ENCODE measurements at regions not wholly inside any gene's neighbourhood (a gene's known extent, or its start where the extent isn't known, plus 50 kb on each side); places are given as distances from the start of the nearest gene placed in this dataset.

- no peak for DNase-seq (ENCODE audit: low read depth in 2 of 2)
Measured at GRCh38 chr11:11039208-11039965, 181.5 kb upstream of the ZBED5 start.

GRCh38 chr11:11038782-11039181 lies 180.9 kb upstream of the ZBED5 start:
- no peak for DNase-seq (ENCODE audit: low read depth in 2 of 2)

- no peak for DNase-seq (ENCODE audit: low read depth in 2 of 2)
Measured at GRCh38 chr11:11038352-11038751, 180.5 kb upstream of the ZBED5 start.

DNA sequence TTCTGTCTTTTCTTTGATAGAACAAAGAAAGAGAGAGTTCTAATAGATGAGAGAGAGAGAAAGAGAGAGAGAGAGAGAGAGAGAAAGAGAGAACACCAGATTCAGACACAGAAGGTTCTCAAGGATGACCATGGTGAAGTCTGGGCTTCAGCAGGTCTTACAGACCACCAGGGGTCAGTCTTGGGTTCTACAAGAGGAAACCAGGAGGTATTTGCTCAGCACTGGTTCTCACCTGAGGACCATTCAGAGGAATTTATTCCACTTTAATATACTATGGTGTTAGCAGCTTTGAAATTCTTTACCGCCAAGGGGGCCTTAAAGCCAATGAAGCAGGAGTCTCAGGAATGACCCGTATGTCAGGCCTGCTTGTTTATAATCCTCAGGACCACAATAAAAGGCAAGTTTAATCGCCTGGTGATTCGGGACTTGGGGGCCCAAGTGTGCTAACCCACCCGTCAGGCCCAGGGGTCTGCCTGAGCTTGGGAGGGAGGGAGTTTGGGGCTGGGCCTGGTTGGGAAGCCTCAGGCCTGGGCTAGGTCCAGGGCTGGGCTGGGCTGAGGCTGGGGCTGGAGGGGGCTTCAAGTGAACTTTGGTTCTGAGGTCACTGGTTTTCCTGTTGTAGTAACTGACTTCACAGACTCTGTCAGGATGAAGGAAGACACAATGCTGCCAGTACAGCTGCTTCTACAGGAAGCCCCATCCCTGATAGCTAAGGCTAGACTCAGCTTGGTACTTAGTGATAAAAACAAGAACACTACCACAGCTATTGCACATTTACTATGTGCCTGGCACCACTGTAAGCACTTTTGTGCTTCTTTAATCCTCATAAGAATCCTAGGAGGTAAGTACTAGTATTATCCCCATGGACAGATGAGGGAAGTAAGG lies 179.2 kb upstream of the ZBED5 start:
- DNase-seq (ENCODE audit: low read depth in 2 of 2), result no peak

- no peak for DNase-seq (ENCODE audit: low read depth in 2 of 2)
Measured at GRCh38 chr11:11036185-11036847, 178.5 kb upstream of the ZBED5 start.

DNA sequence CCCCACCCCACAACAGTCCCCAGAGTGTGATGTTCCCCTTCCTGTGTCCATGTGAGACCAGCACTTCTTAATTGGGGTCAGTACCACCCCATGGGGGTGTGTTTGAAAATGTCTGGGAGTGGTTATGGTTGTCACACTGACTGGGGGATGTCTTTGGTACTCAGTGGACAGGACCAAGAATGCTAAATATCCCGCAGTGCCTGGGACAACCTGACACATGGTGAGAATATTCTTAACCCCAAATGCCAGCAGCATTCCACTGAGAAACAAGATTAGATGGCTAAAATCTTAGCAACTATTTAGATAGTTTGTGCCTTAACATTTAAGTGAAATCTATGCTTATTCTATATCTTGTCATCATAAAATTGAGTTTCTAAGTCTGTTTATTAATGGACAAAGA lies 177.5 kb upstream of the ZBED5 start:
- no peak for DNase-seq (ENCODE audit: low read depth in 2 of 2)

DNA sequence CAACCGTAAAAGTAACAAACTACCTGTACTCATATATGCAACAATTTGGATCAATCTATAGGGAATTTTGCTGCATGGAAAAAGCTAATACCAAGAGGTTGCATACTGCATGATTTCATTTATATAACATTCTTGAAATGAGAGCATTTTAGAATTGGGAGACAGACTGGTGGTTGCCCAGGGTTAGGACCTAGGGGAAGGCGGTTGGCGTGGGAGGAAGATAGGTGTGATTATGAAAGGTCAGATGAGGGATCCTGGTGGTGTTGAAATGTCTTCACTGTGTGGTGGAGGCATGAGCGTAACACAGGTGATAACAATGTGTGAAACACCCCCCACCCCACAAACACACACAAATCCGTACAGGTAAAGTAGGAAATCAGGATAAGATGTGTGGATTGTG lies 176.6 kb upstream of the ZBED5 start:
- no peak for DNase-seq (ENCODE audit: low read depth in 2 of 2)

DNA sequence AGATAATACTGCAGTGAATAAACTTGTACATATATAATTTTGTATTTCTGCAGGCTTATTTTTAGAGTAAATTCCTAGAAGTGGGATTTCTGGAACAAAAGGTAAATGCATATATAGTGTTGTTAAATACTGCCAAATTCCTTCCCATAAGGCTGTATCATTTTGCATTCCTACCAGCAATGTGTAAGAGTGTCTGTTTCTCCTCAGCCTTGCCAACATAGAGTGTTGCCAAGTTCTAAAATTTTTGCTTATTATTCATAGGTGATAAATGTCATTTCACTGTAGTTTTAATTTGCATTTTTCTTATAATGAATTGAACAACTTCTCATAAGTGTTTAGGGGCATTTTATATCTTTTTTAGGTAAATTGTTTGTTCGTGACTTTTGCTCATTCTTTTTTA lies 174.2 kb upstream of the ZBED5 start:
- no peak for DNase-seq (ENCODE audit: low read depth in 2 of 2)

DNA sequence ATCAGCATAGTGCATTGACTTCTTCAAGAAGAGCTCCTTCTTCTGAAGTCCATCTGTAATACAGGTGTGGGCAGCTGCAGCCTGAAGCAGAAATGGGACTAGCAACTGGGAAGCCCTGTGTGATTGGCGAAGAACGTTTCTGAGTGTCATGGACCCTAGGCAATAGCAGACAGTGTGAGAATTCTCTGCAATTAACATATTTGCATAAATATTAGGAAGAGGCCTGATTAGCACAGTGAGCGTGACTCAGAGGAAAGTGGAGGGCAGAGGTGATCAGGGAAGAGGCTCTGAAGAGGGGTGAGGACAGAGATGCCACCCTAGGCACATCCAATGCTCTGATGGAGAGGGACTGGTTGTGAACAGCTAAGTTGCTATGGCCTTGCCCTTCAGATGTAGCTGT lies 171.2 kb upstream of the ZBED5 start:
- no peak for DNase-seq (ENCODE audit: low read depth in 2 of 2)

DNA sequence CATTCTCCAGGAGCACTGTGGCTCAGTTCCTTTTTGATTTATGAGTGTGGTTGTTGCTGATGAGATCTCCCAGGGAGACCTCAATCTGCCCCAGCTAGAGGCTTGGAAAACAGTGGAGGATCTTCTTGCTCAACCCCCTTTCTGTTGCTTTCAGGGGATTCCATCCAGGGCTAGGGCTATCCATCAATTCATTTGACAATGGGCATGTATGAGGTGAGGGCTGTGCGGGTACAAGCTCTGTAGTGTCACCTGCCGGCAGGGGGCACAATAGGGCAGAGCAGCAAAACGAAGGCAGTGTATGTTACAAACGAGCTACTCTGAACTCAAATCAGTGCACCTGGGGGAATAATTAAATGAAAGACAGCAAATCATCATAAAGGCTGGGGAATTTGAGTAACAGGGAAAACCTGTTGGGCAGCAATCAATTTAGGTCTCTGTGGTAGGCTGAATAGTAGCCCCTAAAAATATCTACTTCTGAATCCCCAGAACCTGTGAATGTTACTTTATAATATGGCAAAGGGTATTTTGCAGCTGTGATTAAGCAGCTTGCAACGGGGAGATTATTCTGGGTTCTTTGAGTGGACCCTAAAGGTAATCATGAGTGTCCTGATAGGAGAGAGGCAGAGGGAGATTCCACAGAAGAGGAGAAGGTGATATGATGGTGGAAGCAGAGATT lies 170.3 kb upstream of the ZBED5 start:
- peak; percentile 26 to 58 for DNase-seq (ENCODE audit: low read depth in 2 of 2)

DNA sequence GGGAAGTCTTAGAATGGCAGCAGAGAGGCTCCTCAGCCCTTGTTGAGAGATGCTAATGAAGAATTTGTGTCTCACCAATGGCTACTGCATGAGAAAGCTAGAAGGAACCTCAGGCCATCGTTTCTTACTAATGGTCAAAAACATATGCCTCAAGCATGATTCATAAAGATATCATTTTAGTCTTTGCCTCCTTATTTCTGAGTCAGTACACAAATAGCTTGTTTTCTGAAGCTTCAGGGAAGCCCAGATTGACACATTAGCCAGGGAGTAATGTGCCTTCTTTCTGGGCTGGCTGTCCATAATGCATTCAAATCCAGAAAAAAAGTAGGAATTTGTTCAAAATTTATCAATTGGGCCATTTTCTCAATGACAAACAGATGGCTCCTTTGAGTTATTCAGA lies 169.4 kb upstream of the ZBED5 start:
- DNase-seq (ENCODE audit: low read depth in 2 of 2), result no peak

- no peak for DNase-seq (ENCODE audit: low read depth in 2 of 2)
Measured at GRCh38 chr11:11025087-11025486, 167.2 kb upstream of the ZBED5 start.

GRCh38 chr11:11022125-11022730 lies 164.4 kb upstream of the ZBED5 start:
- DNase-seq (ENCODE audit: low read depth in 2 of 2), result no peak

DNA sequence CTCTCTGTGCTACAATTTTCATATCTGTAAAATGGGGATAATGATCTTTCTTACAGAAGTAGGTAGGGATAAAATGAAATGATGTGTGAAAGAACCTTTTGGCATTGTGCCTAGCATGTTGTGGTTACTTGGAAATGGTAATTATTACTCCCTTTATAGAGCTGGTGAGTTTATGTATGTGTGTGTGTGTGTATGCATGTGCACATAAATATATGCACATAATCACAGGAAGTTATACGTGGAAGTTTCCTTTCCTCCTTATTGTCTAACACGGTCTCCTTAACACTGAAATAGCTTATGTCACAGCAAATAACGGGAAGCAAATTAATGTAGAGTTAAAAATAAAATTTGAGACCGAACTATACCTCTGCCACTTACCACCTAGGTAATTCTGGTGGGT lies 163.7 kb upstream of the ZBED5 start:
- DNase-seq (ENCODE audit: low read depth in 2 of 2), result no peak

DNA sequence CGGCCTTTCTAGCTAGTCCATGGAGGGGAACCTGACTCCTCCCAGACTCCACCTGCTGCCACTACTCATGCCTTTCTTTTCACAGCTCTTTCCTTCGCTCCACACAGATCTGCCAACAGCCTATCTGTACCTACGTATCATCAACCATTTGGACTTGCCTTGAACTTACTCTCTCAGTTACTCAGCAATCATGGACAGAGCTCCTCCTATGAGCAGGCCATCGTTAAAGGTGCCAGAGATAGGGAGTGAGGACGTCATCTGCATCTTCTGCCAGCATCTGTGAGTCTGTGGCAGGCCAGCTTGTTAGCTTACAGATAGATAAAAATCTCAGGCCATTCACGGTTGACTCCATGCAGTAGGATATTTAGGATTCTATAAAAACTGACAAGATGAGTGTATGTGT lies 162.9 kb upstream of the ZBED5 start:
- DNase-seq (ENCODE audit: low read depth in 2 of 2), result no peak

- no peak for DNase-seq (ENCODE audit: low read depth in 2 of 2)
Measured at GRCh38 chr11:11020219-11020726, 162.4 kb upstream of the ZBED5 start.

- no peak for DNase-seq (ENCODE audit: low read depth in 2 of 2)
Measured at GRCh38 chr11:11016943-11017342, 159.1 kb upstream of the ZBED5 start.

GRCh38 chr11:11016068-11016467 lies 158.2 kb upstream of the ZBED5 start:
- no peak for DNase-seq (ENCODE audit: low read depth in 2 of 2)

DNA sequence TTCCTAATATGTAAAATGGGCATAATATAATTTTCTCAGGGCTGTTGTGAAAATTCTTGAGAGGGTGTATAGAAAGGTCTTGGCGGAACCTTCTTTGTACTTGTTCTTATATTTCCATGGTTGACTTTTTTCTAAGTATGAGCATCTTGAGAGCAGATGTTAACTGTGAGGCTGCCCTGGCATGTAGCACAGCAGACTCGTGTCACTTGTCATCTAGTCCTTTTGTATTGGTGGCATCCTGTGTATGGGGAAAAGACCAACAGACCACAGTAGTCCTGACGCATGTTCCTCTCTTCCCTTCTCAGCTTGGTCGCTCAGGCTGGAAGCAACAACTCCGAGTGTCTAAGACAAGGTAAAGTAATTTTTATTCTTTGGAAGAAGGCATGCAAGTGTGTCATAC lies 153.8 kb upstream of the ZBED5 start:
- DNase-seq (ENCODE audit: low read depth in 2 of 2), result no peak

DNA sequence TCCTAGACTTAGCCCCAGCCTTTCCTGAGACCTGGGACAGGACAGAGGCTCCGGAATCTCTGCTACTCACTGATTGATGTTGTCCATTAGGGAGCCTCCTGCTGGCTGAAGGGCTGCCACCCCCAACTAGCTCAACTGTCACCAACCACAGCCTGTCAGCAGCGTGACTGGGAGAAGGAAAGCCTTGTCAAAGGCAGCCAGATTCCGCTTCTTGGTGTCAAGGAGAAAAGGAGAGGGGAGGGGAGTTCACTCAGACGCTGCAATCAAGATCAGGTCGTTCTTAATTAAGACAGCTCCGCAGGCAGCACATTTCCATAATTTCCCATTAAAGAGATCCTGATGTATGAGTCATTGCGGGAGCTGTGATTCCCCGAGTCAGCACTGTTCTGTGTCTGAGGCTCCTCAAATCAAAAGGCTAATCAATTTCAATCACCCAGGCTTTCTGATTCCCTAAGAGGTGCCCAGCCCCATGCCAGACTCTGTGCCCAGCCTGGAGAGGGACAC lies 152.8 kb upstream of the ZBED5 start:
- no peak for DNase-seq (ENCODE audit: low read depth in 2 of 2)

DNA sequence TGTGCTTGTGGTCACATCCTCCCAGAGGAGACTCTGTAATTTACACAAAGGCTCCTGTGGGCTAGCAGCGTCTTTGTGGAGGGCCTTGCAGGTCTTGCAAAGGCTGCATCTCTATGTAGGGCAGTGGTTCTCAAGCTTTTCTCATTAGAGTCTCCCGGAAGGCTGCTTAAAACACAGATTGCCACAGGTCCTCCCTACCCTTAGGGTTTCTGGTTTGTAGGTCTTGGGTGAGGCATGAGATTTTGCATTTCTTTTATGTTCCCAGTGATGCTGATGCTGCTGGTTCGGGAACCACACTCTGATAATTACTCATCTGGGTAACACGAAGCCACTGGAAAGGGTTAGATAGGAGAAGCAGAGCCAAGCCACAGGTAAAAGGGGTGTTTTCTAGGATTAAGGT lies 151.3 kb upstream of the ZBED5 start:
- no peak for DNase-seq (ENCODE audit: low read depth in 2 of 2)

All from stimulated activated CD8-positive, alpha-beta memory T cell treated with anti-CD3 and anti-CD28 coated beads, Interleukin-15, amount 100 ng/mL, for 4 hours (primary cell).